ENCODE measurements at regions not wholly inside any gene's neighbourhood (a gene's known extent, or its start where the extent isn't known, plus 50 kb on each side); places are given as distances from the start of the nearest gene placed in this dataset.

DNA sequence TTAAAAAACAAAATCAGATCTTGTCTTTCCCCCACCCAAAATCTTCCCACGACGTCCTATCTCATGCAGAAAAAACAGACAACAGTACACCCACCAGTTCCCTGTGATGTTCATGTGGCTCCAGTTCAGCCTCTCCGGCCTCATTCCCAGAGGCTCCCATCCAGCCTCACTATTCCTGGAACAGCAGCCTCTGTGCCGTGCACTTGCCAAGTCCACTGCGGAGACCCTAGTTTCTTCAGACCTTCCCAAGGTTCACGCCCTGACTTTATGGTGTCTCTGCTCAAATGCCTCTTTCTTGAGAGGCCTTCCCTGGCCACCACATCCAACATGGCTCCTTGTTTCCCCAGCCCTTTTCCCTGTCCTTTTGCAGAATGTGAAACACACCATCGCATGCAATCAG is 106.3 kb upstream of the BACE2 start:
- ChIA-PET CTCF (ENCODE audit: partially characterized antibody) (no interaction called here), POLR2A (ENCODE audit: partially characterized antibody) (no interaction called here)
- no peak overlapping the region for H2BK15ac ChIP-seq (ENCODE audit: low read length)
- H2BK12ac ChIP-seq (ENCODE audit: low read depth, low read length), result no peak overlapping the region
- H3K4ac ChIP-seq (replicated peaks; ENCODE audit: insufficient read length, low read depth, low read length), result no peak overlapping the region
- no peaks in the 10 kb centered on the region for H3K23me2 ChIP-seq (ENCODE audit: low read depth, low read length)
- H3K9ac ChIP-seq (replicated peaks in 1 of 4; ENCODE audit: extremely low read depth in 1 of 4, low read depth in 3 of 4, low read length in 3 of 4), result no peak overlapping the region
- H4K8ac ChIP-seq (ENCODE audit: extremely low read depth, insufficient read depth, low read length), result no peak overlapping the region
- H3K36me3 ChIP-seq (ENCODE audit: control insufficient read depth in 2 of 4, insufficient read depth in 4 of 4, low read length in 3 of 4), result no peaks in the 10 kb centered on the region
- H3K79me1 ChIP-seq (ENCODE audit: low read depth, low read length), result no peaks in the 10 kb centered on the region
- H3K18ac ChIP-seq (ENCODE audit: extremely low read depth, low read length), result no peak overlapping the region
- H3K23ac ChIP-seq (ENCODE audit: insufficient read length), result no peak overlapping the region
- no peak overlapping the region for H2BK5ac ChIP-seq (ENCODE audit: low read depth, low read length)
- no peak overlapping the region for H3K4me2 ChIP-seq (ENCODE audit: insufficient read depth in 1 of 2, low read depth in 2 of 2, low read length in 2 of 2)
- no peak for FAIRE-seq
- no peaks in the 10 kb centered on the region for H3K79me2 ChIP-seq (ENCODE audit: control insufficient read depth in 1 of 2, insufficient read depth in 2 of 2, low read length in 2 of 2)
- no peak overlapping the region for H3K56ac ChIP-seq (replicated peaks; ENCODE audit: insufficient read length, low read depth, low read length)
- 92 to 100% methylated on average over 2 to 7 of the region's 7 CpGs for WGBS, 2 experiments (ENCODE audit: extremely low coverage in 1 of 2, insufficient coverage in 1 of 2, insufficient read length in 1 of 2, insufficient replicate concordance in 2 of 2, low coverage in 1 of 2, low lambda C conversion rate in 2 of 2, missing lambda C conversion rate in 1 of 2)
- no peak overlapping the region for H3K4me3 ChIP-seq (ENCODE audit: extremely low read depth in 1 of 4, insufficient read depth in 2 of 4, low read depth in 3 of 4, low read length in 4 of 4)
- peaks cover 0 to 3% (median 1%) of the 10 kb centered on the region in 4 experiments; a peak in 3 of 7 replicates for H3K4me1 ChIP-seq (replicated peaks in 1 of 4; ENCODE audit: control insufficient read depth in 3 of 4, insufficient read depth in 4 of 4, low read length in 3 of 4)
- no peak overlapping the region for H2AK5ac ChIP-seq (ENCODE audit: low read depth, low read length)
- no peaks in the 10 kb centered on the region for H4K20me1 ChIP-seq (replicated peaks in 1 of 2; ENCODE audit: control insufficient read depth in 1 of 2, insufficient read depth in 2 of 2, low read length in 2 of 2)
- no peak overlapping the region for H2AFZ ChIP-seq (ENCODE audit: low read length)
- no peaks in the 10 kb centered on the region for H3K27me3 ChIP-seq (replicated peaks in 1 of 4; ENCODE audit: control insufficient read depth in 3 of 4, extremely low read depth in 1 of 4, insufficient read depth in 3 of 4, low read length in 3 of 4)
- H2BK20ac ChIP-seq (ENCODE audit: low read length), result no peak overlapping the region
- no peak overlapping the region for H3K14ac ChIP-seq (ENCODE audit: insufficient read length)
- no peak overlapping the region for H3K27ac ChIP-seq (ENCODE audit: low read depth, low read length)
- DNase-seq (ENCODE audit: low read depth in 1 of 2, low spot score in 2 of 2), result no peak
- no peak overlapping the region for H4K91ac ChIP-seq (replicated peaks; ENCODE audit: insufficient read length, low read length)
- no peaks in the 10 kb centered on the region for H3K9me3 ChIP-seq (ENCODE audit: insufficient read depth in 2 of 2, low read depth in 1 of 2, low read length in 1 of 2)
- H2BK120ac ChIP-seq (replicated peaks; ENCODE audit: low read depth, low read length), result no peak overlapping the region
- no peak overlapping the region for H4K5ac ChIP-seq (ENCODE audit: insufficient read length, low read depth, low read length)
- no peak for TF ChIP-seq NANOG (IDR thresholded peaks at IDR 0.05; ENCODE audit: insufficient read depth, low read depth, low read length, poor library complexity, severe bottlenecking)
- TF ChIP-seq HDAC6 (IDR thresholded peaks at IDR 0.05; ENCODE audit: low read depth, low read length), result no peak
- TF ChIP-seq POLR2AphosphoS5 (IDR thresholded peaks at IDR 0.05; ENCODE audit: low read depth, low read length), result no peak
- TF ChIP-seq TAF7 (optimal IDR thresholded peaks at IDR 0.05; ENCODE audit: borderline replicate concordance, low read depth, low read length), result no peak

Measured in H1 (cell line).